Kidney (tissue), 13 donors: ENCODE measurements at regions not wholly inside any gene's neighbourhood (a gene's known extent, or its start where the extent isn't known, plus 50 kb on each side); places are given as distances from the start of the nearest gene placed in this dataset.

Experiments used
- DNase-seq, 5 donors: peaks; one replicate each; pipeline ENCODE4 v3.0.0-alpha.2; 2013 to 2020
- FAIRE-seq: peaks from 2 replicates; lab custom pipeline; 2012; peaks lifted over from hg19 to GRCh38; lab: Jason Lieb, UNC
- H3K27ac ChIP-seq, 2 donors: one replicate each; pipeline ENCODE4 v1.7.0; 2013; ENCODE audit warnings: low read depth in 2 of 2, low read length in 2 of 2, inconsistent platforms in 1 of 2
- H3K27me3 ChIP-seq: one replicate; pipeline ENCODE4 v1.7.1; 2013; ENCODE audit warnings: low read length, inconsistent platforms; ENCODE audit not compliant: control insufficient read depth, insufficient read depth
- H3K36me3 ChIP-seq, 3 donors: one replicate each; pipeline versions ENCODE4 v1.7.0 to v1.7.1; 2013; ENCODE audit warnings: low read length in 3 of 3, control low read depth in 1 of 3, inconsistent platforms in 1 of 3; ENCODE audit not compliant: insufficient read depth in 3 of 3, control insufficient read depth in 2 of 3
- H3K4me1 ChIP-seq, 3 donors: one replicate each; pipeline versions ENCODE4 v1.7.0 to v1.7.1; 2013; ENCODE audit warnings: low read length in 3 of 3, inconsistent platforms in 1 of 3, low read depth in 1 of 3; ENCODE audit not compliant: control insufficient read depth in 2 of 3, insufficient read depth in 2 of 3
- H3K4me3 ChIP-seq, 3 donors: one replicate each; pipeline versions ENCODE4 v1.7.0 to v1.8.1; 2013; ENCODE audit warnings: low read length in 3 of 3, control low read depth in 1 of 3, inconsistent platforms in 1 of 3
- H3K9ac ChIP-seq, 3 donors: one replicate each; pipeline versions ENCODE4 v1.7.0 to v1.7.1; 2013; ENCODE audit warnings: low read length in 3 of 3, control low read depth in 1 of 3, inconsistent platforms in 1 of 3
- H3K9me3 ChIP-seq, 3 donors: one replicate each; pipeline versions ENCODE4 v1.7.0 to v1.7.1; 2013; ENCODE audit warnings: low read length in 3 of 3, control low read depth in 1 of 3, inconsistent platforms in 1 of 3; ENCODE audit not compliant: control insufficient read depth in 2 of 3, insufficient read depth in 1 of 3
- intact Hi-C: fragments of 100-400 bp; cut with DNase I; formaldehyde crosslinking; loops from one replicate; pipeline ENCODE4 v1.11.1; 2022
- TF ChIP-seq, protein P1 (sequence below): IDR thresholded peaks from 3 replicates; pipeline ENCODE4 v1.5.1; 2012; ENCODE audit warnings: mild to moderate bottlenecking, moderate library complexity, borderline replicate concordance; ENCODE audit not compliant: insufficient read depth; ENCODE audit errors: extremely low read depth
- donor health status: control.
- donor health status: control.
- donor health status: control.
- donor health status: control.
- donor health status: control.
- donor health status: DM: yes; HTN: yes; CAD: no.
- donor health status: Normal renal cell carcinoma (clear cell type).

DNA sequence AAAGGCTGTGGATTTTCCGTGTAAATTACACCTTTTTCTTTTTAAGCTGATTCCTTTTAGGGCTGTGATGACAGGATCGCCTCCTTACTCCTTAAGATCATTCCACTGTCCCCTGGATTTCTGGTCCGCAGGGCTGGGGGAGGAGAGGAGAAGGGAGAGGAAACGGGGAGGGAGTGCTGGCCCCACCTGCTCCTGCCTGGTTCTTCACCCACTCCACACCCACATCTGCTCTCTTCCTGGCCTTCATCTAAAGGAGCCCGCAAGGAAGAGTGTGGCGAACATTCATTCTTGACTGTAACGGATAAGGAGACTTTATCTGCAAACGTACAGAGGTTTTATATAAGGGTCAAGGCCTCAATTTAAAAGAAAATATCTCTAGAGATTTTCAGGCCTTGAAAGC lies 242.0 kb downstream of the RHOU start:
- DNase-seq (no peak), FAIRE-seq (no peak)
- H3K4me1 ChIP-seq, result peaks cover 0 to 5% (median 4%) of the 10 kb centered on the region in 3 donors
- no peaks in the 10 kb centered on the region for H3K9me3 ChIP-seq
- no peaks in the 10 kb centered on the region for H3K27me3 ChIP-seq
- intact Hi-C loops, result no loop called here
- H3K4me3 ChIP-seq, result no peak overlapping the region
- TF ChIP-seq, protein P1, sequence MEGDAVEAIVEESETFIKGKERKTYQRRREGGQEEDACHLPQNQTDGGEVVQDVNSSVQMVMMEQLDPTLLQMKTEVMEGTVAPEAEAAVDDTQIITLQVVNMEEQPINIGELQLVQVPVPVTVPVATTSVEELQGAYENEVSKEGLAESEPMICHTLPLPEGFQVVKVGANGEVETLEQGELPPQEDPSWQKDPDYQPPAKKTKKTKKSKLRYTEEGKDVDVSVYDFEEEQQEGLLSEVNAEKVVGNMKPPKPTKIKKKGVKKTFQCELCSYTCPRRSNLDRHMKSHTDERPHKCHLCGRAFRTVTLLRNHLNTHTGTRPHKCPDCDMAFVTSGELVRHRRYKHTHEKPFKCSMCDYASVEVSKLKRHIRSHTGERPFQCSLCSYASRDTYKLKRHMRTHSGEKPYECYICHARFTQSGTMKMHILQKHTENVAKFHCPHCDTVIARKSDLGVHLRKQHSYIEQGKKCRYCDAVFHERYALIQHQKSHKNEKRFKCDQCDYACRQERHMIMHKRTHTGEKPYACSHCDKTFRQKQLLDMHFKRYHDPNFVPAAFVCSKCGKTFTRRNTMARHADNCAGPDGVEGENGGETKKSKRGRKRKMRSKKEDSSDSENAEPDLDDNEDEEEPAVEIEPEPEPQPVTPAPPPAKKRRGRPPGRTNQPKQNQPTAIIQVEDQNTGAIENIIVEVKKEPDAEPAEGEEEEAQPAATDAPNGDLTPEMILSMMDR, result no peak
- no peaks in the 10 kb centered on the region for H3K36me3 ChIP-seq
- no peak overlapping the region for H3K9ac ChIP-seq
- H3K27ac ChIP-seq, result no peak overlapping the region

DNA sequence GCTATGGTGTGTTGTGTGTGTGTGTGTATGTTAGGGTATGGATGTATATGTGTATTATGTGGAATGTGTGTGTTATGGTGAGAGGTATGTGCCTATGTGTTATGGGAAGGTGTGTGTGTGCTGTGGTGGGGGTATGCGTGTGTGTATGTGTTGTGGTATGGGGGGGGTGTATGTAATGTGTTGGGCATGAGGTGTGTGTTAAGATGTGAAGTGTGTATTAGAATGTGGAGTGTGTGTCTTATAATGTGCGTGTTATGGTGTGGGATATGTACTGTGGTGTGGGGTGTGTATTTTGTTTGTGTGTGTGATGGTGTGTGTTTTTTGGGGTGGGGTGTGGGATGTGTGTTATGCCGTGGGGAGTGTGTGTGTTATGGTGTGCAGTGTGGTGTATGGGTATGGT lies 242.5 kb downstream of the RHOU start:
- Histone ChIP-seq H3K9ac (no peak overlapping the region), H3K4me1 (peaks cover 0 to 5% (median 4%) of the 10 kb centered on the region in 3 donors), H3K27me3 (no peaks in the 10 kb centered on the region), H3K36me3 (no peaks in the 10 kb centered on the region), H3K4me3 (no peak overlapping the region), H3K9me3 (no peaks in the 10 kb centered on the region), H3K27ac (no peak overlapping the region)
- intact Hi-C loops, result no loop called here
- DNase-seq, result no peak
- TF ChIP-seq, protein P1, result no peak
- no peak for FAIRE-seq

DNA sequence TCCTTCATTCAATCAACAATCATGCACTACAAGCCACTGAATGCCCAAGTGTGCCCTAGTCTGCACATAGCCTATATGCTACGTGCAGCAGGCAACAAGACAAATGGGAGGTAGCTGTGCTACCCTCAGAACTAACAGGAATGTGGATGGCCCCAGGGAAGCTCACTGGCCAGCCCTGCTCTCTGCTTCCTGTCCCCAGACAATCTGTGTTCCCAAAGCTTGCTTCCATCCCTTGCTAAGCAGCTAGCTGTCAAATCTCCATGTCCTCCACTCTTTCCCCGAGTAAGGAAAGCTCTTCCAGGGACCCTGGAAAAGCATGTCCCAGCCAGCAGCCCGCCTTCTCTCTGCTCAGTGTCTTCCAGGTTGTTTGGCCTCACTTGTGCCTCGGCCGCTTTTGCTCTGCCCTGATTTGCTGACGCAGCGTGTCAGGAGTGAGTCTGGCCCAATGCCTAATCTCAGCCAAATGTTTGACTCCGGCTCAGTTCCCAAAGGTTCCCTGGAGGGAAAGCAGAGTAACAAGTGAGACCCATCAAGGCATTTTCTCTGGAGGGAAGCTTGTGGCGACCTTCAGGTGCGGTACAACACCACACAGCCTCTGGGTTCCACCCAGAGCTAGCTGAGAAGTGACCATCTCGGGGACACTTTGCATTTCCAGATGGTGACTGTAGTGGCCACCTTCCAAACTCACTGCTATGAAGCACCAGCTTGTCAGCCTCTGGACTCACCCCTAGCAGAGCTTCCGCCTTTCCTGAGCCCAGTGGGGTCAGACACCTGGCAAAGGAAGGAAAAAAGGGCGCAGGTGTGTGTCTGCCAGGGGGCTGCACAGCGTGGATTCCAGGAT lies 243.4 kb downstream of the RHOU start:
- no peak overlapping the region for H3K9ac ChIP-seq
- FAIRE-seq (no peak), DNase-seq (peak in 1 of 5 donors; percentile 42)
- H3K36me3 ChIP-seq, result no peaks in the 10 kb centered on the region
- intact Hi-C loops, result no loop called here
- TF ChIP-seq, protein P1, result no peak
- no peaks in the 10 kb centered on the region for H3K9me3 ChIP-seq
- no peak overlapping the region for H3K4me3 ChIP-seq
- no peaks in the 10 kb centered on the region for H3K27me3 ChIP-seq
- H3K4me1 ChIP-seq, result peaks cover 0 to 8% (median 4%) of the 10 kb centered on the region in 3 donors
- H3K27ac ChIP-seq, result no peak overlapping the region
